Brain microvascular endothelial cell (primary cell): ENCODE measurements at regions not wholly inside any gene's neighbourhood (a gene's known extent, or its start where the extent isn't known, plus 50 kb on each side); places are given as distances from the start of the nearest gene placed in this dataset.

ENCODE experiments used
- DNase-seq: peaks from one replicate; pipeline ENCODE4 v3.0.0-alpha.2; 2020
- H3K27ac ChIP-seq: fragments of 250-450 bp; sonication (Bioruptor Pico); 2 replicates; pipeline ENCODE4 v1.5.1; 2020; ENCODE audit warnings: mild to moderate bottlenecking, moderate library complexity
- H3K27me3 ChIP-seq: fragments of 250-450 bp; sonication (Bioruptor Pico); replicated peaks from 2 replicates; pipeline ENCODE4 v1.5.1; 2020; ENCODE audit warnings: mild to moderate bottlenecking
- H3K36me3 ChIP-seq: fragments of 250-450 bp; sonication (Bioruptor Pico); replicated peaks from 2 replicates; pipeline ENCODE4 v1.5.1; 2020; ENCODE audit warnings: mild to moderate bottlenecking
- H3K4me3 ChIP-seq: 2 replicates; pipeline ENCODE4 v1.5.1; 2011; ENCODE audit warnings: low read depth, mild to moderate bottlenecking, control low read depth, low read length, moderate library complexity
- CTCF ChIP-seq: IDR thresholded peaks from 2 replicates; pipeline ENCODE4 v1.5.1; 2011; ENCODE audit warnings: low read depth, mild to moderate bottlenecking, moderate library complexity, low read length, control low read depth, inconsistent platforms; ENCODE audit errors: missing control alignments
- in situ Hi-C: cut with HindIII; loops from 2 replicates; pipeline ENCODE4 v1.10.0; 2017; ENCODE audit warnings: low sequenced_read_pairs, low pct_ligation_motif_present

GRCh38 chr6:102677225-102677624, 1283.7 kb downstream of the GRIK2 start:
- Histone ChIP-seq H3K4me3 (no peak overlapping the region), H3K27me3 (no peaks in the 10 kb centered on the region), H3K36me3 (no peaks in the 10 kb centered on the region), H3K27ac (no peak overlapping the region)
- no peak for TF ChIP-seq CTCF
- DNase-seq = no peak
- in situ Hi-C loops = no loop called here

- Histone ChIP-seq H3K36me3 (no peaks in the 10 kb centered on the region), H3K4me3 (no peak overlapping the region), H3K27ac (no peak overlapping the region), H3K27me3 (no peaks in the 10 kb centered on the region)
- in situ Hi-C loops = no loop called here
- no peak for TF ChIP-seq CTCF
- DNase-seq = no peak
Observed at GRCh38 chr6:102670735-102671134, 1277.2 kb downstream of the GRIK2 start.

- no peaks in the 10 kb centered on the region for H3K36me3 ChIP-seq
- TF ChIP-seq CTCF = no peak
- DNase-seq = no peak
- no peaks in the 10 kb centered on the region for H3K27me3 ChIP-seq
- in situ Hi-C loops = no loop called here
- H3K4me3 ChIP-seq = no peak overlapping the region
- H3K27ac ChIP-seq = no peak overlapping the region
Observed at GRCh38 chr6:102662851-102663250, 1269.3 kb downstream of the GRIK2 start.

GRCh38 chr6:102660303-102660702, 1266.8 kb downstream of the GRIK2 start:
- in situ Hi-C loops = no loop called here
- Histone ChIP-seq H3K27ac (no peak overlapping the region), H3K36me3 (no peaks in the 10 kb centered on the region), H3K4me3 (no peak overlapping the region), H3K27me3 (no peaks in the 10 kb centered on the region)
- no peak for TF ChIP-seq CTCF
- no peak for DNase-seq

GRCh38 chr6:102655823-102656222, 1262.3 kb downstream of the GRIK2 start:
- no peak overlapping the region for H3K4me3 ChIP-seq
- TF ChIP-seq CTCF = no peak
- no peak overlapping the region for H3K27ac ChIP-seq
- H3K27me3 ChIP-seq = no peaks in the 10 kb centered on the region
- no peak for DNase-seq
- in situ Hi-C loops = no loop called here
- H3K36me3 ChIP-seq = no peaks in the 10 kb centered on the region

- no peak overlapping the region for H3K27ac ChIP-seq
- no peak for DNase-seq
- in situ Hi-C loops = no loop called here
Observed at GRCh38 chr6:102641426-102641825, 1247.9 kb downstream of the GRIK2 start.

More at GRCh38 chr6:102641426-102641825, 1247.9 kb downstream of the GRIK2 start:
- H3K27me3 ChIP-seq = no peaks in the 10 kb centered on the region
- H3K36me3 ChIP-seq = no peaks in the 10 kb centered on the region
- no peak overlapping the region for H3K4me3 ChIP-seq
- no peak for TF ChIP-seq CTCF
